Breast epithelium (tissue), 3 donors: ENCODE measurements at regions not wholly inside any gene's neighbourhood (a gene's known extent, or its start where the extent isn't known, plus 50 kb on each side); places are given as distances from the start of the nearest gene placed in this dataset.

Source experiments
- POLR2A ChIP-seq: fragments of 450-650 bp; IDR thresholded peaks from one replicate; pipeline ENCODE4 v1.6.1; 2016; ENCODE audit warnings: antibody characterized with exemption, mild to moderate bottlenecking, moderate library complexity
- POLR2AphosphoS5 ChIP-seq, 3 donors: sonication (generic); formaldehyde crosslinking; IDR thresholded peaks; one replicate each; pipeline ENCODE4 v1.6.1; 2017; ENCODE audit warnings: antibody characterized with exemption in 3 of 3
- TF ChIP-seq, protein P1 (sequence below), 3 donors: fragments of 450-650 bp; IDR thresholded peaks; one replicate each; pipeline ENCODE4 v1.5.1; 2016 to 2017; ENCODE audit warnings: antibody characterized with exemption in 3 of 3, mild to moderate bottlenecking in 3 of 3, moderate library complexity in 3 of 3

DNA sequence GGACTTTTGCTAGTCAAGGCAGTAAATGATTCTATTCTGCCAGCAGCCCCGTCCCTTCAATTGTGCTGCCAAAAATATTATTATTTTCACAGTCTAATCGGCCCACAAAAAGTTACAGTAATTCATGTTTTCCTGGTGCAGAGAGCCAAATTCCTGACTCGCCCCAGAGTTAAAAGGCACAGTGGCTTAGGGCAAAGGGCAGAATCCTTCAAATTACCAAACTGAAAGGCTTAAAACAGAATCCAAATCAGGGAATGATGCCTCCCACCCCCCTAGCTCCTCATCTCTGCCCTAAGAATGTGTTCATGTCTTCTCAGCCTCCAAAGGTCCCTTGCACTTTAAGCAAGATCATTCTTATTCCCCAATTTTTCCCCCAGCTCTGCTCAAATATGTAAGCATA lies 477.8 kb upstream of the PROK2 start:
- TF ChIP-seq POLR2A (no peak), POLR2AphosphoS5 (IDR thresholded peaks at IDR 0.05) (no peak)
- TF ChIP-seq, protein P1, sequence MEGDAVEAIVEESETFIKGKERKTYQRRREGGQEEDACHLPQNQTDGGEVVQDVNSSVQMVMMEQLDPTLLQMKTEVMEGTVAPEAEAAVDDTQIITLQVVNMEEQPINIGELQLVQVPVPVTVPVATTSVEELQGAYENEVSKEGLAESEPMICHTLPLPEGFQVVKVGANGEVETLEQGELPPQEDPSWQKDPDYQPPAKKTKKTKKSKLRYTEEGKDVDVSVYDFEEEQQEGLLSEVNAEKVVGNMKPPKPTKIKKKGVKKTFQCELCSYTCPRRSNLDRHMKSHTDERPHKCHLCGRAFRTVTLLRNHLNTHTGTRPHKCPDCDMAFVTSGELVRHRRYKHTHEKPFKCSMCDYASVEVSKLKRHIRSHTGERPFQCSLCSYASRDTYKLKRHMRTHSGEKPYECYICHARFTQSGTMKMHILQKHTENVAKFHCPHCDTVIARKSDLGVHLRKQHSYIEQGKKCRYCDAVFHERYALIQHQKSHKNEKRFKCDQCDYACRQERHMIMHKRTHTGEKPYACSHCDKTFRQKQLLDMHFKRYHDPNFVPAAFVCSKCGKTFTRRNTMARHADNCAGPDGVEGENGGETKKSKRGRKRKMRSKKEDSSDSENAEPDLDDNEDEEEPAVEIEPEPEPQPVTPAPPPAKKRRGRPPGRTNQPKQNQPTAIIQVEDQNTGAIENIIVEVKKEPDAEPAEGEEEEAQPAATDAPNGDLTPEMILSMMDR (IDR thresholded peaks at IDR 0.05): no peak
